PC-3 (cell line): ENCODE measurements at regions not wholly inside any gene's neighbourhood (a gene's known extent, or its start where the extent isn't known, plus 50 kb on each side); places are given as distances from the start of the nearest gene placed in this dataset.
A peak's percentile ranks its signal among the peaks of the same experiment; 100 is the strongest.

Source experiments
- ATAC-seq: fragments of 200-7000 bp; cut with Tn5 transposase; 2 replicates; pipeline ENCODE4 v1.9.1; 2020; ENCODE audit warnings: mild to moderate bottlenecking, moderate library complexity
- BruUV-seq: library from RNA; stranded (reverse); fragments of 400-500 nt; replicated peaks from 2 replicates; lab custom pipeline; 2021; lab: Mats Ljungman, UMichigan
- CTCF ChIA-PET: fragments of 300-600 bp; sonication (Branson Sonifier 250); formaldehyde crosslinking; loops from one replicate; lab custom pipeline; 2022; ENCODE audit warnings: antibody characterized with exemption; lab: Charles Lee
- POLR2A ChIA-PET: fragments of 300-600 bp; sonication (Branson Sonifier 250); formaldehyde crosslinking; loops from one replicate; lab custom pipeline; 2022; ENCODE audit warnings: antibody characterized with exemption; ENCODE audit not compliant: unreplicated experiment; lab: Charles Lee
- DNase-seq: peaks from one replicate; pipeline ENCODE4 v3.0.0-alpha.2; 2015
- H2AFZ ChIP-seq: fragments of 300-600 bp; sonication (generic); 2 replicates; pipeline ENCODE4 v1.6.0; 2016; ENCODE audit warnings: antibody characterized with exemption, low read length
- H3F3A ChIP-seq: fragments of 300-600 bp; sonication (generic); one replicate; pipeline ENCODE4 v1.6.0; 2017; ENCODE audit warnings: antibody characterized with exemption, low read length, control low read depth, mild to moderate bottlenecking; ENCODE audit not compliant: unreplicated experiment
- H3K27ac ChIP-seq: fragments of 300-600 bp; sonication (generic); 2 replicates; pipeline ENCODE4 v1.5.1; 2016; ENCODE audit warnings: mild to moderate bottlenecking, low read length
- H3K27me3 ChIP-seq: fragments of 300-600 bp; sonication (generic); 2 replicates; pipeline ENCODE4 v1.6.1; 2016; ENCODE audit warnings: low read length, mixed read lengths
- H3K36me3 ChIP-seq: fragments of 300-600 bp; sonication (generic); 2 replicates; pipeline ENCODE4 v1.6.1; 2016; ENCODE audit warnings: low read depth, mixed run types, low read length, mixed read lengths
- H3K4me1 ChIP-seq: fragments of 300-600 bp; sonication (generic); 2 replicates; pipeline ENCODE4 v1.5.1; 2016; ENCODE audit warnings: low read length; ENCODE audit not compliant: insufficient read depth
- H3K4me2 ChIP-seq: fragments of 300-600 bp; sonication (generic); 2 replicates; pipeline ENCODE4 v1.6.0; 2016; ENCODE audit warnings: low read length
- H3K4me3 ChIP-seq: fragments of 300-600 bp; sonication (generic); 2 replicates; pipeline ENCODE4 v1.5.1; 2016; ENCODE audit warnings: mild to moderate bottlenecking, low read length, mixed read lengths
- H3K79me2 ChIP-seq: fragments of 300-600 bp; sonication (generic); 2 replicates; pipeline ENCODE4 v1.6.1; 2017; ENCODE audit warnings: low read length, mixed read lengths
- H3K9ac ChIP-seq: fragments of 300-600 bp; sonication (generic); 2 replicates; pipeline ENCODE4 v1.6.0; 2016; ENCODE audit warnings: mild to moderate bottlenecking, low read length
- H3K9me2 ChIP-seq: fragments of 300-600 bp; sonication (generic); replicated peaks from 2 replicates; pipeline ENCODE4 v1.6.1; 2016; ENCODE audit warnings: mixed run types, low read length, mixed read lengths
- H3K9me3 ChIP-seq: fragments of 300-600 bp; sonication (generic); 2 replicates; pipeline ENCODE4 v1.6.1; 2016; ENCODE audit warnings: low read length, mixed read lengths
- H4K20me1 ChIP-seq: fragments of 300-600 bp; sonication (generic); 2 replicates; pipeline ENCODE4 v1.6.1; 2016; ENCODE audit warnings: low read length, mixed read lengths
- CTCF ChIP-seq: fragments of 300-600 bp; sonication (generic); conservative IDR thresholded peaks from 2 replicates; pipeline ENCODE4 v1.5.1; 2017; ENCODE audit warnings: antibody characterized with exemption, low read depth, mild to moderate bottlenecking, low read length
- EZH2 ChIP-seq: fragments of 300-600 bp; sonication (generic); IDR thresholded peaks from one replicate; pipeline ENCODE4 v1.6.1; 2017; ENCODE audit warnings: antibody characterized with exemption, mild to moderate bottlenecking, low read length; ENCODE audit not compliant: unreplicated experiment
- EZH2phosphoT487 ChIP-seq: fragments of 300-600 bp; sonication (generic); IDR thresholded peaks from 2 replicates; pipeline ENCODE4 v1.6.1; 2018; ENCODE audit warnings: mild to moderate bottlenecking, antibody characterized with exemption, low read length, borderline replicate concordance
- intact Hi-C: fragments of 100-400 bp; cut with micrococcal nuclease; formaldehyde crosslinking; loops from 2 replicates; pipeline ENCODE4 v1.9.0; 2023

GRCh38 chr5:105508519-105508918, 1945.9 kb upstream of the NUDT12 start:
- H3K9me3 ChIP-seq, result no peaks in the 10 kb centered on the region
- H4K20me1 ChIP-seq, result no peaks in the 10 kb centered on the region
- ChIA-PET POLR2A (no interaction called here), CTCF (no interaction called here)
- H3K79me2 ChIP-seq, result no peaks in the 10 kb centered on the region
- peak overlapping the region; percentile 49 for H3K4me2 ChIP-seq
- H3K9me2 ChIP-seq, result no peaks in the 10 kb centered on the region
- H3K36me3 ChIP-seq, result no peaks in the 10 kb centered on the region
- 0 out of 2 replicates have a peak overlapping the region, but pooled peaks have one; percentile 23 for H3K4me3 ChIP-seq
- peak; percentile 53 for DNase-seq
- intact Hi-C loops, result no loop called here
- H3K9ac ChIP-seq, result no peak overlapping the region
- H2AFZ ChIP-seq, result peak overlapping the region; percentile 28; the same call in 1 of the 2 replicates
- no peaks in the 10 kb centered on the region; the same call in 1 of the 2 replicates for H3K4me1 ChIP-seq
- no peaks in the 10 kb centered on the region for H3F3A ChIP-seq
- H3K27ac ChIP-seq, result no peak overlapping the region
- ATAC-seq, result peak; percentile 90
- no peaks in the 10 kb centered on the region for H3K27me3 ChIP-seq
- BruUV-seq, result no TSS peak
- TF ChIP-seq EZH2phosphoT487 (no peak), EZH2 (no peak), CTCF (no peak)

GRCh38 chr5:105506692-105507277, 1944.2 kb upstream of the NUDT12 start:
- TF ChIP-seq EZH2phosphoT487 (no peak), EZH2 (no peak), CTCF (peak; percentile 75)
- no peaks in the 10 kb centered on the region for H3F3A ChIP-seq
- no peak overlapping the region for H3K9ac ChIP-seq
- H3K79me2 ChIP-seq, result no peaks in the 10 kb centered on the region
- H3K4me2 ChIP-seq, result no peak overlapping the region
- ATAC-seq (peak; percentile 50; the same call in 1 of the 2 replicates), DNase-seq (peak; percentile 46)
- no peak overlapping the region for H2AFZ ChIP-seq
- CTCF ChIA-PET, result no interaction called here
- no peak overlapping the region for H3K27ac ChIP-seq
- H4K20me1 ChIP-seq, result no peaks in the 10 kb centered on the region
- H3K36me3 ChIP-seq, result no peaks in the 10 kb centered on the region
- BruUV-seq, result no TSS peak
- H3K4me1 ChIP-seq, result no peaks in the 10 kb centered on the region; the same call in 1 of the 2 replicates
- H3K9me3 ChIP-seq, result no peaks in the 10 kb centered on the region
- intact Hi-C loops, result no loop called here
- H3K4me3 ChIP-seq, result no peak overlapping the region
- no peaks in the 10 kb centered on the region for H3K9me2 ChIP-seq
- POLR2A ChIA-PET, result no interaction called here
- H3K27me3 ChIP-seq, result no peaks in the 10 kb centered on the region

- no peaks in the 10 kb centered on the region for H3K9me3 ChIP-seq
- no peak overlapping the region for H3K27ac ChIP-seq
- peak; percentile 54 for DNase-seq
- intact Hi-C loops, result no loop called here
- ATAC-seq, result peak; percentile 58
- H4K20me1 ChIP-seq, result no peaks in the 10 kb centered on the region
- CTCF ChIA-PET, result no interaction called here
- no peaks in the 10 kb centered on the region for H3F3A ChIP-seq
- no peaks in the 10 kb centered on the region; the same call in 1 of the 2 replicates for H3K4me1 ChIP-seq
- TF ChIP-seq EZH2 (no peak), EZH2phosphoT487 (no peak), CTCF (no peak)
- no peaks in the 10 kb centered on the region for H3K27me3 ChIP-seq
- no peaks in the 10 kb centered on the region for H3K79me2 ChIP-seq
- no peak overlapping the region for H3K9ac ChIP-seq
- H3K9me2 ChIP-seq, result no peaks in the 10 kb centered on the region
- H3K36me3 ChIP-seq, result no peaks in the 10 kb centered on the region
- H2AFZ ChIP-seq, result no peak overlapping the region
- BruUV-seq, result no TSS peak
- POLR2A ChIA-PET, result interaction anchor here (0.5 to 0.8 kb wide), 2 partner anchors 534 to 572 kb away, joined by 3 to 11 read pairs; no protein-coding TSS in a partner anchor
- no peak overlapping the region for H3K4me2 ChIP-seq
- no peak overlapping the region for H3K4me3 ChIP-seq
These were observed 1941.4 kb upstream of the NUDT12 start for GRCh38 chr5:105503950-105504349.
